GM12872 (cell line): ENCODE measurements at regions not wholly inside any gene's neighbourhood (a gene's known extent, or its start where the extent isn't known, plus 50 kb on each side); places are given as distances from the start of the nearest gene placed in this dataset.

Experiments used
- TF ChIP-seq, protein P1 (sequence below): IDR thresholded peaks from 3 replicates; pipeline ENCODE4 v1.5.1; 2011; ENCODE audit warnings: low read depth, mild to moderate bottlenecking, low read length, moderate library complexity; ENCODE audit not compliant: insufficient read depth

DNA sequence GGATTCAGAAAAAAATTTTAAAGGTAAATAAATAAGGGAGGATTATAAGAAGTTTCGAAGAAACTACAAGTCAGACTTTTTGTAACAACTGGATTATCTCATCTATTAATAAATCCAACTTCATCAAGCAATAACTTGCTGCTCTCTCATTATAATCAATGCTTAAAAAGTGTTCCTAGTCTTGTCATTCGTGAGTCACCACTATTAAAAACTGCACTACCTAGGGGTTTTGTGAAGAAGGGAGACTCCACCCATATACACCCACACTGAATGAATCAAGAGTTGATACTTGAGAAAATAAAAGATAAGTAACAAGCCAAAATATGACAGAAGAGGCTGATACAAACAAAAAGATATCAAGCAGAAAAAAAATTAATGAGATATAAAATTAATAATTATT, 360.5 kb downstream of the ZNF674 start:
- TF ChIP-seq, protein P1, sequence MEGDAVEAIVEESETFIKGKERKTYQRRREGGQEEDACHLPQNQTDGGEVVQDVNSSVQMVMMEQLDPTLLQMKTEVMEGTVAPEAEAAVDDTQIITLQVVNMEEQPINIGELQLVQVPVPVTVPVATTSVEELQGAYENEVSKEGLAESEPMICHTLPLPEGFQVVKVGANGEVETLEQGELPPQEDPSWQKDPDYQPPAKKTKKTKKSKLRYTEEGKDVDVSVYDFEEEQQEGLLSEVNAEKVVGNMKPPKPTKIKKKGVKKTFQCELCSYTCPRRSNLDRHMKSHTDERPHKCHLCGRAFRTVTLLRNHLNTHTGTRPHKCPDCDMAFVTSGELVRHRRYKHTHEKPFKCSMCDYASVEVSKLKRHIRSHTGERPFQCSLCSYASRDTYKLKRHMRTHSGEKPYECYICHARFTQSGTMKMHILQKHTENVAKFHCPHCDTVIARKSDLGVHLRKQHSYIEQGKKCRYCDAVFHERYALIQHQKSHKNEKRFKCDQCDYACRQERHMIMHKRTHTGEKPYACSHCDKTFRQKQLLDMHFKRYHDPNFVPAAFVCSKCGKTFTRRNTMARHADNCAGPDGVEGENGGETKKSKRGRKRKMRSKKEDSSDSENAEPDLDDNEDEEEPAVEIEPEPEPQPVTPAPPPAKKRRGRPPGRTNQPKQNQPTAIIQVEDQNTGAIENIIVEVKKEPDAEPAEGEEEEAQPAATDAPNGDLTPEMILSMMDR: no peak

DNA sequence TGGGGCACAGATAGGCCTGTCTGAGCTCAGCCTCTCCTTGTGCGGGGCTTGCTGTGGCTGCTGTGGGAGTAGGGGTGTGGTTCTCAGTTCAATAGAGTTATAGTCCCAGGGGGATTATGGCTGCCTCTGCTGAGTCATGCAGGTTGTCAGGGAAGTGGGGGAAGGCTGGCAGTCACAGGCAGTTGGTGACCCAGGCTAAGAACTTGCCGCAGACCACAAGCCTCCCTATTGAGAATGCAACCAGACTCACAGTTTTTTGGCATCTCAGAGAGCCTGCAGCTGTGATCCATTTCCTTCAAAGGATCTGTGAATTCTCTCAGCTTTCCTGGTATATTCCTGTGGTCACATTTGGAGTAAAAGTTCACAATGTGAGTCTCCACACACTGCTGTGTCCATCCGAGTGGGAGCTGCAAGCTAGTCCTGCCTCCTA, 364.9 kb downstream of the ZNF674 start:
- TF ChIP-seq, protein P1: no peak

DNA sequence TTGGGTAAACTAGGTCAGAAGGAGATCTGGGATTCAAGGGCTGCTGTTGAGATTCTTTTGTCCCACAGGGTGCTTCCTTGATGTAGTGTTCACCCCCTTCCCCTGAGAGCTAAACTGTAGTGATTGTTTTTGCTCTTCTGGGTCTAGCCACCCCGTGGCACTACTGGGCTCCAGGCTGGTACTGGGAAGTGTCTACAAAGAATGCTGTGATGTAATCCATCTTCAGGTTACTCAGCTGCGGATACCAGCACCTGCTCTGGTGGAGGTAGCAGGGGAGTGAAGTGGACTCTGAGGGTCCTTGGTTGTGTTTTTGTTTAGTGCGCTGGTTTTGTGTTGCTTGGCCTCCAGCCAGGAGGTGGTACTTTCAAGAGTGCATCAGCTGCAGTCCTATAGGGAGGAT, 365.5 kb downstream of the ZNF674 start:
- TF ChIP-seq, protein P1: no peak

DNA sequence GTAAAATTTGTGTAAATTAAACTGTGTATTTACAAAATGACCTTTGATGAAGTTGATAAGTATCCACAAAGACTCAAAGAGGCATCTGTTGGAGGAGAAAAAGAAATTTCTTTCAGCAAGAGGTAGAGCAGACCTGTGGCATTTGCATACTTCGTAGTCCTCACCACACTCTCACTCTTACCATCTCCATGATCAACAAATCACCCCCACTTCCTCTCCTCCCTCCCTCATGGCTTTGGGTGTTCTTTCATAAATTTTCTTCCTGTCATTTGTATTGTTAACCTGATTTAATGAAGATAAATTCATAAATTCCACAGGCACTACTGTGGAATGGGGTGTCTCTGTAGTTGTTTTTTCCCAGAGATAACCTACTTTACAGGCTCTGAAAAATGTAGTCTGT, 366.5 kb downstream of the ZNF674 start:
- TF ChIP-seq, protein P1: no peak

DNA sequence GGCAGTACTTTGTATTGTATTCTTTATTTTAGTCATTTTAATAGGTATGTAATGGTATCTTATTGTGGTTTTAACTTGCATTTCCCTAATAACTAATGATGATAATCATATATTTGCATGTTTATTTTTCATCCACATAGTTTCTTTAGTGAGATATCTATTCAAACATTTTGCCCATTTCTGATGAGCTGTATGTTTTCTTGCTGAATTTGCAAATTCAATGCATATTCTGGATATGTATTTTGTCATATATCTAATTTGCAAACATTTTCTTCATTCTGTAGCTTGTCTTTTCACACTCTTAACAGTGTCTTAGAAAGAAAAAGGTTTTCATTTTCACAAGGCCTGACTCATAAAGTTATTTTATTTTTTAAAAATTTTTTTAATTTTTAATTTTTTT, 372.1 kb downstream of the ZNF674 start:
- TF ChIP-seq, protein P1: no peak

DNA sequence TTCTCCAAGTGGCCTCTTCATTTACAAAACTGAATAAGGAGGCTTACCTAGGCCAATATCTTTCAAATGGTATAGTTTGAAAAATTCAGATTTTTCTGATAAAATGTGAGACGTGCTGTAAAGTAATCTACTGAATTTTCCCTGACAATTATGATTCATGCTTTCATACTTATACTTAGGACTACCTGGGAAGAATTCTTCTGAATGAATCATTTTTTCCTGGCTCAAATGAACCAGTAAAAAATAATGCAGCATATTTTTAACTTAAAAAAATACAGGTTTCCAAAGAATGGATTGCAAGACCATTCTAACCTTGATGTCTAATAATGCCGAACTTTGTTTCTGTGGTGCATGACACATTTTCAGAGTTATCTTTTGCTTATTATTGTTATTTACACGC, 375.4 kb downstream of the ZNF674 start:
- TF ChIP-seq, protein P1: no peak

DNA sequence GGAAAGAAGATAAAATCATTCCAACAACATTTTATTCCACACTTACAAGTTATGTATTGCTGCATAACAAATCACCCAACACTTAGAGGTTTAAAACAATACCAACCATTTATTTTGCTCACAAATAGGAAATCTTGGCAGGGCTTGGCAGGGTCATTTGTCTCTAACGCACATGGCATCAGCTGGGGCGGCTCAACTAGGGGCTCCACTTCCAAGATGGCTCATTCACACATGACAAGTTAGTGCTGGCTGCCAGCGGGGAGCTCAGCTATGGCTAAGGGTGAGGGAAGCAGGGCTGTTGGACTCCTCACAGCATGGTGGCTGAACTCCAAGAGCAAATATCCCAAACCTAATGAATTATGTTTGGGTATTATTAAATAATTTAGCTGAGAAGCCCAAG, 377.0 kb downstream of the ZNF674 start:
- TF ChIP-seq, protein P1: no peak

DNA sequence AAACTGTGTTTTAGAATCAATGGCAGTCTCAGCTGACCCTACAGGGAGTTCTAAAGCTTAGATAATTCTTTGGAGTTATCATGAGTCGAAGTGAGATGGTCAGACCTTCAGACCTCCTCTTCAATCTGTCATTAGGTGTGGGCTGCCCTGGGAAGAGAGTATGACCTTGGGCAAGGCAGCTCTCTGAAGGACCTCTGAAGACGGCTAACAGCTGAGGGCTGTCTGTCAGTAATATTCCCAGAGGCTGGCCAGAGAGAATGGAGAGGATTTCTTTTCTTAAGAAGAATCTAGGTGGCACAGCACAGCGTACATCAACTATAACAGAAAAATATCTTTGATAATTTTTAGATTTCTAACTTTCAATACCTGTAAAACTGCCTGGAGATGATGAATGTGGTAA, 379.4 kb downstream of the ZNF674 start:
- TF ChIP-seq, protein P1: no peak
